ENCODE measurements at regions not wholly inside any gene's neighbourhood (a gene's known extent, or its start where the extent isn't known, plus 50 kb on each side); places are given as distances from the start of the nearest gene placed in this dataset.

DNA sequence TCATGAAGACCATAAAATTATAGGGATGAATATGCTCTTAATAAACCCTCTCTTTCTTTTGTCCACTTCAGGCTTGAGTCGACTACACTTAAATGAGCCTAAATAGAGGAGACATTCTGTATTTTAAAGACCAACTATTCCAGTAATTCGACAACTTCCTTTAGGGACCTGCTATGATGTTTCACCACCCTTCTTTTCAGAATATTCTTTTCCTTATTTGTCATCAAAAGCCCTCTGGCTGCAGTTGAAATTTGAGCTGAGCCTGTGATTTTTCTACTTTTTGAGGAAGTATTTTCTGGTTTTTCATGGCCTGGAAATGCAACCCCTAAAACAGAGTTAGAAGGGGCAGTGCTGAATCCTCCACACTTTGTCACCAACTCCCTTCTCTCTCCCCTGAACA lies 287.0 kb downstream of the EPHA4 start:
- TF ChIP-seq, protein P1, sequence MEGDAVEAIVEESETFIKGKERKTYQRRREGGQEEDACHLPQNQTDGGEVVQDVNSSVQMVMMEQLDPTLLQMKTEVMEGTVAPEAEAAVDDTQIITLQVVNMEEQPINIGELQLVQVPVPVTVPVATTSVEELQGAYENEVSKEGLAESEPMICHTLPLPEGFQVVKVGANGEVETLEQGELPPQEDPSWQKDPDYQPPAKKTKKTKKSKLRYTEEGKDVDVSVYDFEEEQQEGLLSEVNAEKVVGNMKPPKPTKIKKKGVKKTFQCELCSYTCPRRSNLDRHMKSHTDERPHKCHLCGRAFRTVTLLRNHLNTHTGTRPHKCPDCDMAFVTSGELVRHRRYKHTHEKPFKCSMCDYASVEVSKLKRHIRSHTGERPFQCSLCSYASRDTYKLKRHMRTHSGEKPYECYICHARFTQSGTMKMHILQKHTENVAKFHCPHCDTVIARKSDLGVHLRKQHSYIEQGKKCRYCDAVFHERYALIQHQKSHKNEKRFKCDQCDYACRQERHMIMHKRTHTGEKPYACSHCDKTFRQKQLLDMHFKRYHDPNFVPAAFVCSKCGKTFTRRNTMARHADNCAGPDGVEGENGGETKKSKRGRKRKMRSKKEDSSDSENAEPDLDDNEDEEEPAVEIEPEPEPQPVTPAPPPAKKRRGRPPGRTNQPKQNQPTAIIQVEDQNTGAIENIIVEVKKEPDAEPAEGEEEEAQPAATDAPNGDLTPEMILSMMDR (IDR thresholded peaks at IDR 0.05): no peak
- no peak for TF ChIP-seq EP300 (IDR thresholded peaks at IDR 0.05)
